Esophagus mucosa (tissue), 1 donor: ENCODE measurements at regions not wholly inside any gene's neighbourhood (a gene's known extent, or its start where the extent isn't known, plus 50 kb on each side); places are given as distances from the start of the nearest gene placed in this dataset.

Experiments used
- ATAC-seq: fragments of 200-7000 bp; cut with Tn5 transposase; one replicate; pipeline ENCODE4 v1.9.1; 2020
- donor health status: DM: yes; HTN: yes; CAD: no.

DNA sequence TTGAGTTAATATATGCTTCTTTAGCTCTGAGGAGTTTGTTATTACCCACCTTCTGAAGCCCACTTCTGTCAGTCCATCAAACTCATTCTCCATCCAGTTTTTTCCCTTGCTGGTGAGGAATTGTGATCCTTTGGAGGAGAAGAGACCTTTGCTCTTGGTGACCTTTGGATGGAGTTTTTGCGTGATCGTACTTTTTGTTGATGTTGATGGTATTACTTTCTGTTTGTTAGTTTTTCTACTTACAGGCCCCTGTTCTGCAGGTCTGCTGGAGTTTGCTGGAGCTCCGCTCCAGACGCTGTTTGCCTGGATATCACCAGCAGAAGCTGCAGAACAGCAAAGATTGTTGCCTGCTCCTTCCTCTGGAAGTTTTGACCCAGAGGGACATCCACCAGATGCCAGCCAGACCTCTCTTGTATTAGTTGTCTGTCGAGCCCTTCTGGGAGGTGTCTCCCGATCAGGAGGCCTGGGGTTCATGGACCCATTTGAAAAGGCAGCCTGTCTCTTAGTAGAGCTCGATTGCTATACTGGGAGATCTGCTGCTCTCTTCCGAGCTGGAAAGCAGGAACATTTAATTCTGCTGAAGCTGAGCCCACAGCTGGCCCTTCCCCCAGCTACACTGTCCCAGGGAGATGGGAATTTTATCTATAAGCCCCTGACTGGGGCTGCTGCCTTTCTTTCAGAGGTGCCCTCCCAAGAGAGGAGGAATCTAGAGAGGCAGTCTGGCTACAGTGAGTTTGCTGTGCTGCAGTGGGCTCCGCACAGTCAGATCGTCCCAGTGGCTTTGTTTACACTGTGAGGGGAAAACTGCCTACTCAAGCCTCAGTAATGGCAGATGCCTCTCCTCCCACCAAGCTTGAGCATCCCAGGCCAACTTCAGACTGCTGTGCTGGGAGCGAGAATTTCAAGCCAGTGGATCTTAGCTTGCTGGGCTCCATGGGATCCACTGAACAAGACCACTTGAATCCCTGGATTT, 445.5 kb downstream of the MAN2A1 start:
- no peak for ATAC-seq

GRCh38 chr5:110150199-110150598, 460.5 kb downstream of the MAN2A1 start:
- ATAC-seq, result no peak

- no peak for ATAC-seq
Observed at GRCh38 chr5:110159202-110159601, 469.5 kb downstream of the MAN2A1 start.

DNA sequence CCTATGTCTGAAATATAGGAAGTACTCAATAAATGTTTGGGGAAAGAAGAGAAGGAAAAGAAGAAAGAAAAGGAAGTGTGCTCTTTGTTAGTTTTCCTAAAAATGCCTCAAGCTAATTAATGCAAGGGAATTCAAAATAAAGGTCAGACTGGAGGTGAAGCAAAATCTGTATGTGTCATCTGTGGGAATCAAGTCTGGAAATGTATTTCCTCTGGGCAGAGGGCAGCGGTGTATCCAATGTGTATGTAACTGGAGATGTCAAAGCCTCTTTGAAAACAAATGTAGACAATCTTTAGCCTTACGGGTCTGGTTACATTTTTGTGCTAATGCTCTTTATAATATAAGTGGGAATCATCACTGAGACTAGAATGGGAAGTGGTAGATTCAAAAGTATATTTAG, 471.4 kb downstream of the MAN2A1 start:
- no peak for ATAC-seq

- no peak for ATAC-seq
Observed at GRCh38 chr5:110165366-110165765, 475.6 kb downstream of the MAN2A1 start.

GRCh38 chr5:110167384-110167783, 477.7 kb downstream of the MAN2A1 start:
- no peak for ATAC-seq

DNA sequence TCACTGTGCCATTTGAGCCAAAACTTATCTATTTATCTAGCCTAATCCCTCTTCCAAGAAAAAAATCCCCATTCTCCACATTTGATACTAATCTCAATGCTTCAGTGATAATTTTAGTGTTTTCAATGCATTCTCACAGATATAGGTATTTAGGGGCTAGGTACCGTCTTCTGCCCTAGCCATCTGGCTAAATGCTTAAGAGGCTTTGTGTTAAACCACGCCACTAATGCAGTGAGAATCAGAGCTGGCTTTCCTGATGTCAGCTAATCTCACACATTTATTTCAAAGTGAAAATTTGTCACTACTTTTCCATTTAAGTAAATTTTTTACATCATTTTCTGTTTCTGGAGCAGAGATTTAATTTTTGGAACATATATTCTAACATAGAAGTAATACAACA, 479.7 kb downstream of the MAN2A1 start:
- ATAC-seq, result no peak

GRCh38 chr5:110177729-110178128, 488.0 kb downstream of the MAN2A1 start:
- ATAC-seq, result no peak

- no peak for ATAC-seq
Observed at GRCh38 chr5:110179321-110179720, 489.6 kb downstream of the MAN2A1 start.

- no peak for ATAC-seq
Observed at GRCh38 chr5:110194191-110194590, 504.5 kb downstream of the MAN2A1 start.

GRCh38 chr5:110195288-110195687, 505.6 kb downstream of the MAN2A1 start:
- ATAC-seq, result no peak

- no peak for ATAC-seq
Observed at GRCh38 chr5:110201791-110202190, 512.1 kb downstream of the MAN2A1 start.

- ATAC-seq, result no peak
Observed at GRCh38 chr5:110203661-110204060, 513.9 kb downstream of the MAN2A1 start.

DNA sequence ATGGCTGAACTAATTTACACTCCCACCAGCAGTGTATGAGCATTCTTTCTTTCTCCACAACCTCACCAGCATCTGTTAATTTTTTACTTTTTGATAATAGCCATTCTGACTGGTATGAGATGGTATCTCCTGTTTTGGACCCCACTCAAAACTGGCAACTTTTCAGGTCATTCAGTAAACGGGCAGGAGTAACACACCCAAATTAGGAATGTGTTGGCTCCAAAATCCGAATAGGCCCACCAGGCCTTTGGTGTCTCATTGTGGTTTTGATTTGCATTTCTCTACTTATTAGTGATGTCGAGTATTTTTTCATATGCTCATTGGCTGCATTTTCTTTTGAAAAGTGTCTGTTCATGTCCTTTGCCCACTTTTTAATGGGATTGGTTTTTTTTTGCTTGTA, 517.1 kb downstream of the TMEM232 start:
- no peak for ATAC-seq

GRCh38 chr5:110218981-110219380, 507.5 kb downstream of the TMEM232 start:
- no peak for ATAC-seq

GRCh38 chr5:110219769-110220168, 506.7 kb downstream of the TMEM232 start:
- no peak for ATAC-seq

DNA sequence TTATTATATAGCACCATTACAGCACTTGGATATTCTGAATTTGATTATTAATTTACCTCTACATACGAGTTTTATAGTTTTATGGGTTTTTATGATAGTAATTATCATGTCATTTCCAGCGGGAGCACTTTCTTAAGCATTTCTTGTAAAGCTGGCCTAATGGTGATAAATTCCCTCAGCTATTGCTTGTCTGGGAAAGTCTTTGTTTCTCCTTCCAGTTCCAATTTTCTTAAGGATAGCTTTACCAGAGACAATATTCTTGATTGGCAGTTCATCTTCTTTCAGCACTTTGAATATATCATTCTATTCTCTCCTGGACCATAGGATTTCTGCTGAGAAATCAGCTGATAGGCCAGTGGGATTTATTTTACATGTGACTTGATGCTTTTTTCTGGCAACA, 505.4 kb downstream of the TMEM232 start:
- no peak for ATAC-seq

- no peak for ATAC-seq
Observed at GRCh38 chr5:110224050-110224449, 502.4 kb downstream of the TMEM232 start.

DNA sequence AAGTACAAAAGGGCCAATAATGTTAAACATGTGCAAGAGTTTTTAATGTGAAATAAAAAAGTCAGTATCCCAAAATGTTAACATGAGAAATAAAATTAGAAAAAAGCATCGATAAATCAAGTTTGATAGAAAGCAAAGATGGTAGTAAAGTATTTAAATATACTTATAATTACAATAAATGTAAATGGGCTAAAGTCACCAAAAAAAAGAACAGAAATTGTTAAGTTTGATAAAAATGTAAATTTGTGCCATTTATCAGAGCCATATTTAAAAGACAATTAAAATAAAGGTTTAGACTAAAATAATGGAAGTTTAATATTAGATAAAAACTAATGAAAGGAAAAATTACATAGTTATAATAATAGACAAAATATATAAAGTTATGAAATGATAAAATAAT, 500.5 kb downstream of the TMEM232 start:
- no peak for ATAC-seq

GRCh38 chr5:110239786-110240185, 486.7 kb downstream of the TMEM232 start:
- no peak for ATAC-seq

- no peak for ATAC-seq
Observed at GRCh38 chr5:110242950-110243349, 483.5 kb downstream of the TMEM232 start.

- no peak for ATAC-seq
Observed at GRCh38 chr5:110248921-110249320, 477.6 kb downstream of the TMEM232 start.

GRCh38 chr5:110250355-110250754, 476.1 kb downstream of the TMEM232 start:
- ATAC-seq, result no peak

- no peak for ATAC-seq
Observed at GRCh38 chr5:110250755-110251154, 475.7 kb downstream of the TMEM232 start.

GRCh38 chr5:110251366-110251765, 475.1 kb downstream of the TMEM232 start:
- ATAC-seq, result no peak
